Loucy (cell line): ENCODE measurements at regions not wholly inside any gene's neighbourhood (a gene's known extent, or its start where the extent isn't known, plus 50 kb on each side); places are given as distances from the start of the nearest gene placed in this dataset.

Experiments used
- H2AFZ ChIP-seq: fragments of 200-600 bp; sonication (generic); 2 replicates; pipeline ENCODE4 v1.6.0; 2016; ENCODE audit warnings: antibody characterized with exemption, mild to moderate bottlenecking, low read length, moderate library complexity
- H3F3A ChIP-seq: fragments of 200-600 bp; 2 replicates; pipeline ENCODE4 v1.6.0; 2016; ENCODE audit warnings: antibody characterized with exemption, low read depth, mild to moderate bottlenecking
- H3K27me3 ChIP-seq: fragments of 200-600 bp; sonication (generic); 2 replicates; pipeline ENCODE4 v1.6.1; 2014; ENCODE audit warnings: low read length, mild to moderate bottlenecking; ENCODE audit not compliant: insufficient read depth, poor library complexity, severe bottlenecking
- H3K36me3 ChIP-seq: fragments of 200-600 bp; sonication (generic); 2 replicates; pipeline ENCODE4 v1.6.1; 2016; ENCODE audit warnings: low read length; ENCODE audit not compliant: insufficient read depth
- H3K4me1 ChIP-seq: fragments of 200-600 bp; sonication (generic); 2 replicates; pipeline ENCODE4 v1.5.1; 2014; ENCODE audit warnings: low read length, mild to moderate bottlenecking; ENCODE audit not compliant: insufficient read depth, poor library complexity, severe bottlenecking
- H3K4me2 ChIP-seq: fragments of 200-600 bp; sonication (generic); 2 replicates; pipeline ENCODE4 v1.6.0; 2014; ENCODE audit warnings: antibody characterized with exemption, low read length, low read depth, mild to moderate bottlenecking; ENCODE audit not compliant: poor library complexity, severe bottlenecking
- H3K4me3 ChIP-seq: fragments of 200-600 bp; sonication (generic); 2 replicates; pipeline ENCODE4 v1.5.1; 2014; ENCODE audit warnings: low read length, mild to moderate bottlenecking, mixed read lengths; ENCODE audit not compliant: poor library complexity, severe bottlenecking
- H3K79me2 ChIP-seq: fragments of 200-600 bp; sonication (generic); 2 replicates; pipeline ENCODE4 v1.6.1; 2014; ENCODE audit warnings: low read length; ENCODE audit not compliant: insufficient read depth
- H3K9ac ChIP-seq: fragments of 200-600 bp; sonication (generic); 2 replicates; pipeline ENCODE4 v1.6.0; 2014; ENCODE audit warnings: mild to moderate bottlenecking, low read depth, low read length, moderate library complexity; ENCODE audit not compliant: poor library complexity, severe bottlenecking
- H3K9me2 ChIP-seq: fragments of 200-600 bp; sonication (generic); replicated peaks from 2 replicates; pipeline ENCODE4 v1.6.1; 2016; ENCODE audit warnings: low read depth, low read length, mixed read lengths
- H3K9me3 ChIP-seq: fragments of 200-600 bp; sonication (generic); 2 replicates; pipeline ENCODE4 v1.6.1; 2014; ENCODE audit warnings: mild to moderate bottlenecking, antibody characterized with exemption, low read length, low read depth; ENCODE audit not compliant: insufficient read depth
- H4K20me1 ChIP-seq: fragments of 200-600 bp; sonication (generic); 2 replicates; pipeline ENCODE4 v1.6.0; 2014; ENCODE audit warnings: antibody characterized with exemption, low read length, mild to moderate bottlenecking; ENCODE audit not compliant: insufficient read depth, poor library complexity, severe bottlenecking
- CTCF ChIP-seq: fragments of 200-600 bp; sonication (generic); conservative IDR thresholded peaks from 2 replicates; pipeline ENCODE4 v1.5.1; 2014; ENCODE audit warnings: mild to moderate bottlenecking, antibody characterized with exemption, low read length
- EZH2phosphoT487 ChIP-seq: fragments of 200-600 bp; IDR thresholded peaks from 2 replicates; pipeline ENCODE4 v1.6.1; 2018; ENCODE audit warnings: antibody characterized with exemption, mild to moderate bottlenecking, moderate library complexity, borderline replicate concordance

- no peaks in the 10 kb centered on the region for H3K9me2 ChIP-seq
- no peak for TF ChIP-seq CTCF
- TF ChIP-seq EZH2phosphoT487 = no peak
- H3K4me3 ChIP-seq = no peak overlapping the region
- H3K9me3 ChIP-seq = no peaks in the 10 kb centered on the region
- no peaks in the 10 kb centered on the region for H3K4me1 ChIP-seq
- H3K9ac ChIP-seq = no peak overlapping the region
- no peaks in the 10 kb centered on the region for H3F3A ChIP-seq
- no peak overlapping the region for H2AFZ ChIP-seq
- no peaks in the 10 kb centered on the region for H3K79me2 ChIP-seq
- H3K4me2 ChIP-seq = no peak overlapping the region
- no peaks in the 10 kb centered on the region for H4K20me1 ChIP-seq
- no peaks in the 10 kb centered on the region for H3K27me3 ChIP-seq
- no peaks in the 10 kb centered on the region for H3K36me3 ChIP-seq
These were observed 135.9 kb downstream of the C12orf75 start for GRCh38 chr12:105466231-105466900.

GRCh38 chr12:105466901-105467598, 136.6 kb downstream of the C12orf75 start:
- Histone ChIP-seq H3K9me2 (no peaks in the 10 kb centered on the region), H3K4me1 (no peaks in the 10 kb centered on the region), H3K9me3 (no peaks in the 10 kb centered on the region), H3K4me3 (no peak overlapping the region), H3K27me3 (no peaks in the 10 kb centered on the region), H3K9ac (no peak overlapping the region), H3K36me3 (no peaks in the 10 kb centered on the region), H4K20me1 (no peaks in the 10 kb centered on the region), H3K4me2 (no peak overlapping the region), H3F3A (no peaks in the 10 kb centered on the region), H3K79me2 (no peaks in the 10 kb centered on the region), H2AFZ (no peak overlapping the region)
- TF ChIP-seq CTCF (no peak), EZH2phosphoT487 (no peak)

- no peak for TF ChIP-seq CTCF
- no peak for TF ChIP-seq EZH2phosphoT487
- no peaks in the 10 kb centered on the region for H3K36me3 ChIP-seq
- no peak overlapping the region for H3K9ac ChIP-seq
- H3F3A ChIP-seq = no peaks in the 10 kb centered on the region
- H3K27me3 ChIP-seq = no peaks in the 10 kb centered on the region
- no peaks in the 10 kb centered on the region for H3K4me1 ChIP-seq
- no peak overlapping the region for H3K4me3 ChIP-seq
- no peak overlapping the region for H3K4me2 ChIP-seq
- no peaks in the 10 kb centered on the region for H3K9me2 ChIP-seq
- H2AFZ ChIP-seq = no peak overlapping the region
- H3K79me2 ChIP-seq = no peaks in the 10 kb centered on the region
- H4K20me1 ChIP-seq = no peaks in the 10 kb centered on the region
- H3K9me3 ChIP-seq = no peaks in the 10 kb centered on the region
These were observed 137.3 kb downstream of the C12orf75 start for GRCh38 chr12:105467710-105468366.
